ENCODE measurements at regions not wholly inside any gene's neighbourhood (a gene's known extent, or its start where the extent isn't known, plus 50 kb on each side); places are given as distances from the start of the nearest gene placed in this dataset.

DNA sequence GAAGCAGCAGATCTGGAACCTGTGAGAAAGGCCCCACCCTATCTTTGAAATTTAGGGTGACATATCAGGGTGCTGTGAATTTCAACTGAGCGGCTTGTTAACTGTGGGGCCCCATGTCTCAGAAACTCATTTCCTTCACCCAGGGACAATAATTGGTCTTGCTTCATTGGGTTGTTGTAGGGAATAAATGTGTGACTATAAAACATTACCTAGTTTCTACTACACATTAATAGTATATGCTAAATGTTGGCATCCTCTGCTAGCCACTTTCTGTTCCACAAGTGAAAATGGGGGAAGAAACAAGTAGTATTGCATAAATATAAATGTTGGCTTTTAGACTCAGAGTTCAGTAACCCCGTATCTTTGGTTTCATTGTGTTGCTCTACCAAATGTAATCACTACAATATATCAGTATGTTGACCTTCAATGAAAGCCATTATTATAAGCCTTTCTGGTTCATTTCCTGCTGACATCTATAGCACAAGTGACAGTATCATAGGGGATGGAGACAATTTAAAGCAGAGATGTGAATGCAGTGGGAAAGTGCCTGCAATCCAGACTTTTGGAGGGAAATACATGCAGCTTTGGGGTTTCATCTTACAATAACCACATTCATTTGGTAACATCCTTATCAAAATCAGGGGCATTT is 905.5 kb upstream of the RAG2 start:
- FAIRE-seq (no peak), DNase-seq (ENCODE audit: low read depth in 1 of 2, low spot score in 1 of 2) (no peak), ATAC-seq (no peak)
- Histone ChIP-seq H3K4me1 (no peaks in the 10 kb centered on the region), H3K27ac (no peak overlapping the region), H3K9me3 (no peaks in the 10 kb centered on the region), H3K4me2 (no peak overlapping the region), H3K4me3 (no peak overlapping the region)
- ChIA-PET POLR2A (no interaction called here), CTCF (no interaction called here)
- TF ChIP-seq SREBF2 (IDR thresholded peaks at IDR 0.05) (no peak), CEBPB (IDR thresholded peaks at IDR 0.05) (no peak), MYC (IDR thresholded peaks at IDR 0.05; ENCODE audit: borderline replicate concordance, low read length) (no peak), HOXB5 (CRISPR knock-in tag; IDR thresholded peaks at IDR 0.05) (no peak), RAD21 (conservative IDR thresholded peaks at IDR 0.05 in 1 of 2, IDR thresholded peaks at IDR 0.05 in 1 of 2) (no peak), EP300 (IDR thresholded peaks at IDR 0.05) (no peak), PHF8 (IDR thresholded peaks at IDR 0.05; ENCODE audit: borderline replicate concordance, low read depth) (no peak), MAFK (IDR thresholded peaks at IDR 0.05; ENCODE audit: partially characterized antibody) (no peak), ZNF302 (CRISPR knock-in tag; IDR thresholded peaks at IDR 0.05) (no peak), MAZ (IDR thresholded peaks at IDR 0.05; ENCODE audit: borderline replicate concordance, low read depth, low read length) (no peak), JUN (IDR thresholded peaks at IDR 0.05) (no peak), NFE2L2 (conservative IDR thresholded peaks at IDR 0.05; ENCODE audit: low read length) (no peak), EHMT2 (IDR thresholded peaks at IDR 0.05; ENCODE audit: low read depth) (no peak), CHD4 (IDR thresholded peaks at IDR 0.05; ENCODE audit: borderline replicate concordance) (no peak)
- TF ChIP-seq, protein P1, sequence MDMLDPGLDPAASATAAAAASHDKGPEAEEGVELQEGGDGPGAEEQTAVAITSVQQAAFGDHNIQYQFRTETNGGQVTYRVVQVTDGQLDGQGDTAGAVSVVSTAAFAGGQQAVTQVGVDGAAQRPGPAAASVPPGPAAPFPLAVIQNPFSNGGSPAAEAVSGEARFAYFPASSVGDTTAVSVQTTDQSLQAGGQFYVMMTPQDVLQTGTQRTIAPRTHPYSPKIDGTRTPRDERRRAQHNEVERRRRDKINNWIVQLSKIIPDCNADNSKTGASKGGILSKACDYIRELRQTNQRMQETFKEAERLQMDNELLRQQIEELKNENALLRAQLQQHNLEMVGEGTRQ (IDR thresholded peaks at IDR 0.05) = no peak
- TF ChIP-seq, protein P2, sequence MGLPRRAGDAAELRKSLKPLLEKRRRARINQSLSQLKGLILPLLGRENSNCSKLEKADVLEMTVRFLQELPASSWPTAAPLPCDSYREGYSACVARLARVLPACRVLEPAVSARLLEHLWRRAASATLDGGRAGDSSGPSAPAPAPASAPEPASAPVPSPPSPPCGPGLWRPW (IDR thresholded peaks at IDR 0.05) = no peak
- TF ChIP-seq, protein P3, sequence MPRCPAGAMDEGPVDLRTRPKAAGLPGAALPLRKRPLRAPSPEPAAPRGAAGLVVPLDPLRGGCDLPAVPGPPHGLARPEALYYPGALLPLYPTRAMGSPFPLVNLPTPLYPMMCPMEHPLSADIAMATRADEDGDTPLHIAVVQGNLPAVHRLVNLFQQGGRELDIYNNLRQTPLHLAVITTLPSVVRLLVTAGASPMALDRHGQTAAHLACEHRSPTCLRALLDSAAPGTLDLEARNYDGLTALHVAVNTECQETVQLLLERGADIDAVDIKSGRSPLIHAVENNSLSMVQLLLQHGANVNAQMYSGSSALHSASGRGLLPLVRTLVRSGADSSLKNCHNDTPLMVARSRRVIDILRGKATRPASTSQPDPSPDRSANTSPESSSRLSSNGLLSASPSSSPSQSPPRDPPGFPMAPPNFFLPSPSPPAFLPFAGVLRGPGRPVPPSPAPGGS (IDR thresholded peaks at IDR 0.05) = no peak
- 22% methylated on average over 2 of the region's 2 CpGs for WGBS (ENCODE audit: missing lambda C conversion rate)

DNA sequence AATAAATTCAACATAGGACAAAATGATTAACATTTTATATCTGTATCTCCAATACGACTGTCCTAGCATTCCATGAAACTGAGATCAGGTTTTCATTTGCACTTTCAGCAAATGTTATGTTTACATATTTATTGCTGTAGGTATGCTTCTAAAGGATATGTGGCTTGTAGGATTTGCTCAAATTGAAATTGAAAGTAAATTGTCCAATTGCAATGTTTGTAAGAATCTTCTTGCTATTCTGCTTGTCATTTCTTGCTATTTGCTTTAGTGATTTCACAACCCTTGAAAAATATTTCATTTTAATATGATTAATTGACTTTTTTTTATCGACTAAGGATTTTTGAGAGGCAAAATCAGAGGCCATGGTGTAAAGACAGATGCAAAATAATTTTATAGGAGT is 904.2 kb upstream of the RAG2 start:
- H3K4me3 ChIP-seq = no peak overlapping the region
- ChIA-PET POLR2A (no interaction called here), CTCF (no interaction called here)
- H3K9me3 ChIP-seq = no peaks in the 10 kb centered on the region
- H3K4me1 ChIP-seq = no peaks in the 10 kb centered on the region
- DNase-seq (ENCODE audit: low read depth in 1 of 2, low spot score in 1 of 2) (no peak), ATAC-seq (no peak), FAIRE-seq (no peak)
- no peak overlapping the region for H3K4me2 ChIP-seq
- H3K27ac ChIP-seq = no peak overlapping the region
- WGBS (ENCODE audit: missing lambda C conversion rate) = 2% methylated on average over 2 of the region's 2 CpGs
- no peak for TF ChIP-seq TP53 (CRISPR knock-in tag; IDR thresholded peaks at IDR 0.05)
- no peak for TF ChIP-seq HOXA7 (CRISPR knock-in tag; IDR thresholded peaks at IDR 0.05)
- no peak for TF ChIP-seq CEBPB (IDR thresholded peaks at IDR 0.05)
- TF ChIP-seq KDM1A (IDR thresholded peaks at IDR 0.05; ENCODE audit: low read depth) = no peak
- no peak for TF ChIP-seq HOXB5 (CRISPR knock-in tag; IDR thresholded peaks at IDR 0.05)
- TF ChIP-seq, protein P4, sequence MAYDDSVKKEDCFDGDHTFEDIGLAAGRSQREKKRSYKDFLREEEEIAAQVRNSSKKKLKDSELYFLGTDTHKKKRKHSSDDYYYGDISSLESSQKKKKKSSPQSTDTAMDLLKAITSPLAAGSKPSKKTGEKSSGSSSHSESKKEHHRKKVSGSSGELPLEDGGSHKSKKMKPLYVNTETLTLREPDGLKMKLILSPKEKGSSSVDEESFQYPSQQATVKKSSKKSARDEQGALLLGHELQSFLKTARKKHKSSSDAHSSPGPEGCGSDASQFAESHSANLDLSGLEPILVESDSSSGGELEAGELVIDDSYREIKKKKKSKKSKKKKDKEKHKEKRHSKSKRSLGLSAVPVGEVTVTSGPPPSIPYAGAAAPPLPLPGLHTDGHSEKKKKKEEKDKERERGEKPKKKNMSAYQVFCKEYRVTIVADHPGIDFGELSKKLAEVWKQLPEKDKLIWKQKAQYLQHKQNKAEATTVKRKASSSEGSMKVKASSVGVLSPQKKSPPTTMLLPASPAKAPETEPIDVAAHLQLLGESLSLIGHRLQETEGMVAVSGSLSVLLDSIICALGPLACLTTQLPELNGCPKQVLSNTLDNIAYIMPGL (CRISPR knock-in tag; IDR thresholded peaks at IDR 0.05; ENCODE audit: borderline replicate concordance) = no peak
- no peak for TF ChIP-seq TFCP2L1 (CRISPR knock-in tag; IDR thresholded peaks at IDR 0.05)
